ENCODE measurements at regions not wholly inside any gene's neighbourhood (a gene's known extent, or its start where the extent isn't known, plus 50 kb on each side); places are given as distances from the start of the nearest gene placed in this dataset.
"Not testable (repeated sequence)": the region's sequence is repeated elsewhere in the genome, so short reads cannot be mapped to it uniquely, and the experiment has no call there.

- DNase-seq: no peak
Observed at GRCh38 chr5:12080761-12081160, 176.5 kb upstream of the CTNND2 start.

GRCh38 chr5:12078286-12078685, 174.0 kb upstream of the CTNND2 start:
- DNase-seq: not testable (repeated sequence)

- no peak for DNase-seq
Observed at GRCh38 chr5:12073426-12073825, 169.2 kb upstream of the CTNND2 start.

GRCh38 chr5:12072441-12072840, 168.2 kb upstream of the CTNND2 start:
- DNase-seq: no peak

GRCh38 chr5:12071455-12071854, 167.2 kb upstream of the CTNND2 start:
- DNase-seq: no peak

DNA sequence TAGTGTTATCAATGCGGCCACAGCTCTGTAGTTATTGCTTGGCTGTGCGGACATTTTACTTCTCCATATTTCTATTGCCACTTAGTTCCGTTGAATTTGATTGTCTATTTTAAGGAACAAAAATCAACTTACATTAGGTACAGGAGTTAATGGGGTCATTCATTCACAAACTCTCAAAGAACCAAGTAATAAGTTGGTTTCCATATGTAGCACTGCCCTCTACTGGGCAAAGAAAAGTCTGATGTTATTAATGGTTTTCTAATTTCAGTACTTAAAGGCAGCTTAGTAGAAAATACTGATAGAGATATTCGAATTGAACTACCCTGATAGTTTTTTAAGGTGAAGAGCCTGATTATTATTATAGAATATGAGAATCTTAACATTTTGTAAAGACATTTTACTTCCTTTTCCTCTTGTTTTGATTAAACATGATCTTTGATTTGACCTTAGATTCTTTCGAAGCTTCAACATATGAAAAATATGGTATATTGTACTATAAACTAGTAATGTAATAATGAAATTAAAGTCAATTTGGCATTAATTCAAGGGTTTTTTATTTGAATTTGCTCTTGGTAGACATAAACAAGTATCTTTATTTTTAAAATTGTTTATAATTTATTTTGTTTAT, 119.5 kb upstream of the CTNND2 start:
- DNase-seq: peak; percentile 39 to 43 (median 42)

DNA sequence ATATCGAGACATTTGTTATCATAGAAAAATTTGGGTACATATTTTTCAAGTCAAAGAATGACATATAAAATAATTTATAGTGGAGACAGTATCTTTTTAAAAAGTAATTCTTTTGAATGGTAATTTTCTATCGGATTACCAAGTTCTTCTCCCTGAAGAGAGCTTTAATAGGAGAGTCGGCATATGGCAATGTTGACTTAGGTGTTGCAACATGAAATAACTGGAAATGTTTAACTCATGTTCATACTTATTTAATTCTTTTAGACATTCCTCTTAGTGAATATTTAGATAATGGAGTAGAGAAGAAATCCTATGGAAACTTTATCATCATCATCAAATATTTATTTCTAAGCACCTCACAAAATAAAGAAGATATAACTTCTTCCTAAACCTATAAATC, 118.2 kb upstream of the CTNND2 start:
- DNase-seq: no peak

DNA sequence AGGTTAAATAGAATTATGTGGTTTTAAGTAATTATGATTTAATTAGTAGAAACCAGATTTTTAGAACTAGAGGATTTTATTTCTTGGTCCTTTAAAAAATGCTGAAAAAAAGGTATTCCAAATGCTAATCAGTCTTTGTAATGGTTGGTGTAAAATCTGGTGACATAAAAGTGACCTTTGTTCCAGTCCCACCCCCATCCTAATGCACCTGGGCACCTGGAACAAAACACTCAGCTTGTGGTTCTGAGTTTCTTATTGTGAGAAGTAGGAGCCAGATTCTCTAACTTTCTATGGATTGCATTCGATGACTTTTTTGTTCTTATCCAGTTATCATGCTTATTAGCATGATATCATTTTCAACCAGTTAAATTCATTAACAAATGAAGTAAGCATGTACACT, 115.1 kb upstream of the CTNND2 start:
- DNase-seq: no peak

GRCh38 chr5:12017007-12017406, 112.8 kb upstream of the CTNND2 start:
- DNase-seq: no peak

- no peak for DNase-seq
Observed at GRCh38 chr5:12016159-12016746, 112.0 kb upstream of the CTNND2 start.

- DNase-seq: no peak
Observed at GRCh38 chr5:12013351-12013750, 109.1 kb upstream of the CTNND2 start.

DNA sequence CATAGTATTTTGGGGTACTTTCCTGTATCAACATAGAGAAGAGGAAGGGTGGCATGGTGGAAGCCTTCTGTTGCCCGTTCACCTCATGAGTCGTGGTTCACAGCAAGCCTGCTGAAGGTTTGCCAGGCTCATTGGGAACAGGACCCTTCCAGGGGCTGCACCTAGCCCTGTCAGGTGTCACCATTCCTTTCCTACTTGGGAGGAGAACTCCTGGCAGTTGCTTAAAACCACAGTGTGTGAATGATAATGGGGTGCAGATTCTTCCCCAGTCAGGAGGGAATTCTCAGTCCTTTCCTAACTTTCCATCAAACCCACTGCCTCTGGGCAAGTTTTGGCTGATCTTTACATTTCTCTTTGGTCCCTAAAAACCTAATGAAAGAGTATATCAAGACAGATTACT, 99.4 kb upstream of the CTNND2 start:
- no peak for DNase-seq

DNA sequence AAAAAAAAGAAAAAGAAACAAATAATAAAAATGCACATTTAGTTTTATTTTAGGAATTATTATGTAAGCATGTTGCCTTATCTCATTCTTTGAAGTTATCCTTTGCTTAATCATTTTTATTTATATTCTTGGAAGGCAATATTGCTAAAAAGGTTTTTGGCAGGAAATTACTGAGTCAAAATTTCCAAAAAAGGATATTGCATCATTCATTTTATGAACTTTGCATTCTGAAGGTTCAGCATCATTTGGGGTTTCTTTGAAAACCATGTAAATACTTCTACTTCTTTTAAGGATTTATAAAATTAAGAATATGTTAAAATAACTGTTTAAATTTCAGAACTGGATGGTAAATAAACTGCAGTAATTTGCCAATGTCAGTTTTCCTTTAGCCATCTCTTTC, 94.2 kb upstream of the CTNND2 start:
- no peak for DNase-seq

DNA sequence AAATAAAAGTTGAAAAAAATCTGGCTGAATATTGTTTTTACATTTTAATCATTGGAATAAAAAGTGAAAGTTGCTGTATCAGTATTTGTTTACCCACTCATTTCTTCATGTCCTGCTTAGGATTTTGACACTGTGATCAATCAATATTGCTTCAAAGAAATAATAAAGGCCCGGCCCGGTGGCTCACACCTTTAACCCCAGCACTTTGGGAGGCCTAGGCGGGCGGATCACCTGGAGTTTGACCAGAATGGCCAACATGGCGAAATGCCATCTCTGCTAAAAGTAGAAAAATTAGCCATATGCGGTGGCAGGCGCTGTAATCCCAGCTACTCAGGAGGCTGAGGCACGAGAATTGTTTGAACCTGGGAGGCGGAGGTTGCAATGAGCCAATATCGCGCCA, 93.7 kb upstream of the CTNND2 start:
- DNase-seq: no peak

DNA sequence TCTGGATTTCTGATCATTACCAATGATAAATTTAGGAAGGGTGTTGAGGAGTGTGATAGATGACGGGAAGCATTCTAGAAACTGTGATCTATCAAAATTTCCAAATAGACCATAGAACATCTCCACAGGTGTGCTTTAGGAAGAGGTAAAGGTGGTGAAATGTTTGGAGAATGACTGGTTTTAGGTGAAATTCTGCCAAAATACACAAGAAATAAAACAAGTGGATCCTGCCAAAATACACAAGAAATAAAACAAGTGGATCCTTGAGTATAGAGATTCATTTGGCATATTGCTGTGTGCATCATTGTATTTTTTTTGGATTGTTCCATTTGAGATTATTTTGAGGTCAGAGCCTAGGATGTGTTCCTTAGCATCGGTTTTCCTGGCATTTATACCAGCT, 88.3 kb upstream of the CTNND2 start:
- no peak for DNase-seq

- DNase-seq: no peak
Observed at GRCh38 chr5:11985993-11986392, 81.7 kb upstream of the CTNND2 start.

DNA sequence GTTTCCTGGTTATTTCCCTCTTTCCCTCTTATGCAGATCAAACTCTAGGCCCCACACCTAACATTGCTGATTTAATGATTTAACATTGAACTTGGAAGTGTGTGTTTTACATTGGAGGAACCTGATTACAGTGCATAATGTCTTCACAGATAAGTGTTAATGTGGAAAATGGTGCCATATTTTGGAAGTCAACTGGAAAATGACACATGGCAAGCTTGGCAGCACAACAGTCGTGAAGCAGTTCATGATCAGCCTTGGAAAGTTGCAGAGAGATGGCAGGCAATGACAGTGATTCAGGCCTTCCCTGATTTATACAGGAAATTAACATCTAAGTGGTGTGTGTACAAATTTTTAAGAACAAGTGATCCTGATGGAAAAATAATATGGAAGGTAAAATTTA, 80.0 kb upstream of the CTNND2 start:
- DNase-seq: no peak

DNA sequence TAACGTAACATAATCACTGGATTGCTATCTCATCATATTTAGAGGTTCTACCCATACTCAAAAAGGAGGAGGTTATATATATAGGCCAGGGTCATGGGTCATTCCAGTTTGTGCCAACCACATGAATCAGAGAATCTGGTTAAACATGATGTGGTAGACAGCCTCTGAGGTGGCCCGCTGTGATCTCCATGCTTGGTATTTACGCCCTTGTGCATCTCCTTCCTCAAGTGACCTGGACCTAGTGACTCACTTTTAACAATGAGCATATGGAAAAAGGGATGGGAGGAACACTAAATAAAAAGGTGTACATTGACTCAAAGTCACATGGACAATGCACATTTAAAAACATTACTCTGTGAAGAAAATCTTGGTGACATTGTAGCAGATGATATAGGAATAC, 77.7 kb upstream of the CTNND2 start:
- DNase-seq: no peak

DNA sequence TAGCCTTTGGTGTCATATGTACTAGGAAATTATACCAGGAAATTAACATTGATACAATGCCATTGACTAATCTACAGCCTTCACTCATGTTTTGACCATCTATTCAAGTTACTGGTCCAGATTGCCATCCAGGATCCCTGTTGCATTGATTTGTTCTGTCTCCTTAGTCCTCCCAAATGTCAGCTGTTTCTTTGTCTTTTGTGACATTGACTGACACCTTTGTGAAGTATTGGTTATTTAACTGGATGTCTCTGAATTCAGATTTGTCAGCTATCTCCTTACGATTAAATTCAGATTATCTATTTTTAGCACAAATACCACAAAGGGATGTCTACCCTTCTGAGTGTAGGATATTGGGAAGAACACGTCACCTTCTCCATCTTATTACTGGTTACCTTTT, 73.7 kb upstream of the CTNND2 start:
- DNase-seq: no peak

DNA sequence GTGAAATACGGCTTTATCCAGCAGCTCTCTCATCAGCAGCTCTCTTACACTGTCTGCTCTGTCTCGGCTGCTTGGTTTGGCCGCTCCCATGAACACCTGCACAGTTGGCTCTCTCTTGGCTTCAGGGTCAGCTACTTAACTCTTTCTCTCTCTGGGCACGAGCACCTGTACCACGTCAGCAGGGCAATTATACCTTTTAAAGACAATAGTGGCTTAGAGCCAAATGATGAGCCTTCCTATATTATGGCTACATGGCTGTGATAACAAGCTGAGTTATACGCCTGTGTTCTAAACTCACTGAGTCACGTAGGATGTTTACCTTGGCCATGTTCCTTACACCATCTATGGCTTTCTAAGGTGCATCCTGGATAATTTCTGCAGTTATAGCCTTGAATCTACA, 69.2 kb upstream of the CTNND2 start:
- DNase-seq: no peak

DNA sequence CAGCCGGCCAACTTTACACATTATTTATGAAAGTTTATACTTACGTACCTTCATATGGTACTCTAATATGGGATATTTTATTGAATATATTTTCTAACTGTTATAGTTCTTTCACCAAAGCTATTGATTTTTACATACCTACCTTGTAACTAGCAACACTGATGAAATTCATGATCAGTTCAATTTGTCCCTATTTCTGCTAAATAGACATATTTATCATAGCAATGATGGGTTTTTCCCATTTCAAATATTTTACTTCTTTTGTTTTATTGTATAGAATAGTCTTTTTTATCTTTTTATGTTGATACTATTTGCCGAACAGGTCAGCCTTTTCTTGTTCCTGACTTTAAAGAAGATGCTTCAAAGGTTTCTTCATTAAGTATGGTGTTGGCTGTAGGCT, 59.0 kb upstream of the CTNND2 start:
- DNase-seq: no peak

DNA sequence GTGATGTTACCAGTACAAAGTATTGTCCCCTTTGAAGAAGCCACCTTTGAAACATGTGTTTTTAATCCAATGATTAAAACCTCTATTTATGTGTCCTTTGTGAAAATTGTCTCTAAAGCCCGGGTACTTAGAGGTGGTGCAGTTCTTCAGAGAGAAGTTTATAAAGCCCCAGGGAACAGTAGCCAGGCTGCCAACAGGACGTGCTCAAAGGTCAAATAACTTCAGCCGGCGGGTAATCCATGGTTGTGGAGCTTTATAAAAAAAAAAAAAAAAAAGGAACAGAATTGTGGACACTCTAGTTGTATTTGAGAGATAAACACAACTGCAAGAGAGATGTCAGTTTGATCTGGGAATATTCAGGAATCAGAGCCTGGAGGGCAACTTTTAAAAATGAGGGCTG, 57.9 kb upstream of the CTNND2 start:
- DNase-seq: no peak

DNA sequence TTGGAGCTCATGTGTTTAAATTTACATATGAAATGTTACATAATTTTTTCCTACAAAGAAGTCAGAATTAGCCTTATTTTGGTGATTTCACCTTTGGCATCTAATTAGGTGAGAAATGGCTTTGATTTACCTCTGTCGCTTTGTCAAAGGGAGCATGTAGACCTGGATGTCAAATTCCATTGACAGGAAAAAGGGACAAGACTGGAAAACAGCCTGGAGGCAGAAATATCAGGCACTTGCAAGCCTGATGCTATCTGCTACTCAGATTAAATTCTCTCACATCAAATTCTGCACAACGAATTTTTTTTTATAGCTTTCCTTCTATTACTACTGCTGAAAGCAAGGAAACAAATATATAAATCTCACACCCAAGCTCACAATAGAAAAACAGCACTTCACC, 54.1 kb upstream of the CTNND2 start:
- no peak for DNase-seq

DNA sequence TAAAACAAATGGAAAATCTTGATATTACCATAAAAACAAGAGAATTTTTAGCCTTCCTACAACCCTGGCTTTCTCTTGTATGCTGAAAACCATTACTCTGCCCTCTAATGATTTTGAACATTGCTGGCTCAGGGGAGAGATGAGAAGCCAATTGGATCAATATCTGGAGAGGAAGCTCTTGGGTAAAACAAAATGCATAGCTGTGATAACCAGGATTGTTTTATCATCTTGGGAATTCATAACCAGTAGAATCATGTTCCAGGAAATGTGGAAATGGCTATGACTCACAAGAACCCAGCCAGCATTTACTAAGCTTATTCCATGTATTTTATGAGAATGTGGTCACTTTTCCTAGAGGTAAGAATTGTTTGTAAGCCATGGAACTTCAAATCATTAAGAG, 51.1 kb upstream of the CTNND2 start:
- no peak for DNase-seq
